VCaP (cell line): ENCODE measurements at regions not wholly inside any gene's neighbourhood (a gene's known extent, or its start where the extent isn't known, plus 50 kb on each side); places are given as distances from the start of the nearest gene placed in this dataset.

ENCODE experiments used
- H3K27ac ChIP-seq: fragments of 450-650 bp; 2 replicates; pipeline ENCODE4 v1.5.1; 2017
- TF ChIP-seq, protein P1 (sequence below): fragments of 450-650 bp; conservative IDR thresholded peaks from 2 replicates; pipeline ENCODE4 v1.5.1; 2017; ENCODE audit warnings: mild to moderate bottlenecking, moderate library complexity

- TF ChIP-seq, protein P1, sequence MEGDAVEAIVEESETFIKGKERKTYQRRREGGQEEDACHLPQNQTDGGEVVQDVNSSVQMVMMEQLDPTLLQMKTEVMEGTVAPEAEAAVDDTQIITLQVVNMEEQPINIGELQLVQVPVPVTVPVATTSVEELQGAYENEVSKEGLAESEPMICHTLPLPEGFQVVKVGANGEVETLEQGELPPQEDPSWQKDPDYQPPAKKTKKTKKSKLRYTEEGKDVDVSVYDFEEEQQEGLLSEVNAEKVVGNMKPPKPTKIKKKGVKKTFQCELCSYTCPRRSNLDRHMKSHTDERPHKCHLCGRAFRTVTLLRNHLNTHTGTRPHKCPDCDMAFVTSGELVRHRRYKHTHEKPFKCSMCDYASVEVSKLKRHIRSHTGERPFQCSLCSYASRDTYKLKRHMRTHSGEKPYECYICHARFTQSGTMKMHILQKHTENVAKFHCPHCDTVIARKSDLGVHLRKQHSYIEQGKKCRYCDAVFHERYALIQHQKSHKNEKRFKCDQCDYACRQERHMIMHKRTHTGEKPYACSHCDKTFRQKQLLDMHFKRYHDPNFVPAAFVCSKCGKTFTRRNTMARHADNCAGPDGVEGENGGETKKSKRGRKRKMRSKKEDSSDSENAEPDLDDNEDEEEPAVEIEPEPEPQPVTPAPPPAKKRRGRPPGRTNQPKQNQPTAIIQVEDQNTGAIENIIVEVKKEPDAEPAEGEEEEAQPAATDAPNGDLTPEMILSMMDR, result no peak
- H3K27ac ChIP-seq, result no peak overlapping the region
These were observed 911.4 kb upstream of the SLC39A10 start for GRCh38 chr2:194745557-194746146.

- no peak overlapping the region for H3K27ac ChIP-seq
- TF ChIP-seq, protein P1, result no peak
These were observed 914.3 kb upstream of the SLC39A10 start for GRCh38 chr2:194742706-194743105.

DNA sequence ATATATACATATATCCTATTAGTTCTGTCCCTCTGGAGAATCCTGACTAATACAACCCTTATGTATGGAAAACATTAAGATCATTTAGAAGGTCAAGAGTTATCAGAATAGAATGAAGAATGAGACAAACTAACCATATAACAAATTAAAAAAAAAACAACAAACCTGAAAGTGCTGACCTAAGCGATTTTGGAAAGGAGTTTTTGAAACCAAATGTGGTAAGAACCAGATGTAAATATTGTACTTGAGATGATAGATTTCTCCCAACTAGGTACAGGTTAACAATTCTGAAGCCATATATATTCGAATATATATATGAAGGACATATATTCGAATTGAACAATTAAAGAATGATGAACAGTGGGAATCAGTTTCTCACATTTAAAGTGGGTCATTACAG, 917.8 kb upstream of the SLC39A10 start:
- TF ChIP-seq, protein P1, result no peak
- H3K27ac ChIP-seq, result no peak overlapping the region

- TF ChIP-seq, protein P1, result no peak
These were observed 921.0 kb upstream of the SLC39A10 start for GRCh38 chr2:194735837-194736542.

DNA sequence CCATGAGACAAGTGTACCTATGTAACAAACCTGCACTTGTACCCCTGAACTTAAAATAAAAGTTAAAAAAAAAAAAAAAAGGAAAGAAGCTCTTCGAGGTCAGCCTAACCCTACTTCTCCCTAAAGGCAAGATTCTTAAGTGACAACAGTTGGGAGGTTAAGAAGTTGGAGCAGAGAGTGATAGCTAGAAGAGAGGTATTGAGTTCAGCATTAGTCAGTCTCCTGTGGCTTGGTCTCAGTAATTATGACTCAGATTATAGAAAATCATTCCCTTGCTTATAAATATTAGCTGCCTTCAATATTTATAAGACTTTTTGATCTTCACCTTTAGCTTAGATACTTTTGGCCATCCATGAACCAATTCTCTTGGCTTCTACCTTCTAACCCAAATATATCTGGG, 926.8 kb upstream of the SLC39A10 start:
- TF ChIP-seq, protein P1, result no peak
- no peak overlapping the region for H3K27ac ChIP-seq

More at GRCh38 chr2:194735837-194736542, 921.0 kb upstream of the SLC39A10 start:
- H3K27ac ChIP-seq, result no peak overlapping the region

- TF ChIP-seq, protein P1, result no peak
- no peak overlapping the region for H3K27ac ChIP-seq
These were observed 931.9 kb upstream of the SLC39A10 start for GRCh38 chr2:194725169-194725568.

- no peak overlapping the region for H3K27ac ChIP-seq
- TF ChIP-seq, protein P1, result no peak
These were observed 933.6 kb upstream of the SLC39A10 start for GRCh38 chr2:194723446-194723845.
